Astrocyte (in vitro differentiated cells and primary cell): ENCODE measurements at regions not wholly inside any gene's neighbourhood (a gene's known extent, or its start where the extent isn't known, plus 50 kb on each side); places are given as distances from the start of the nearest gene placed in this dataset.
"Not testable (repeated sequence)": the region's sequence is repeated elsewhere in the genome, so short reads cannot be mapped to it uniquely, and the experiment has no call there.

ENCODE experiments used
- DNase-seq: peaks from one replicate; pipeline ENCODE4 v3.0.0-alpha.2; 2010; ENCODE audit warnings: low read depth
- FAIRE-seq: peaks from 2 replicates; lab custom pipeline; 2011; peaks lifted over from hg19 to GRCh38; lab: Jason Lieb, UNC
- H2AFZ ChIP-seq: 2 replicates; pipeline ENCODE4 v1.6.0; 2012; ENCODE audit warnings: low read depth, low read length, inconsistent platforms
- H3K27ac ChIP-seq: 2 replicates; pipeline ENCODE4 v1.5.1; 2011; ENCODE audit warnings: low read depth, low read length, inconsistent platforms
- H3K27me3 ChIP-seq: 2 replicates; pipeline ENCODE4 v1.6.0; 2011; ENCODE audit warnings: low read length, inconsistent platforms; ENCODE audit not compliant: insufficient read depth
- H3K36me3 ChIP-seq: 2 replicates; pipeline ENCODE4 v1.5.1; 2011; ENCODE audit warnings: low read length, inconsistent platforms; ENCODE audit not compliant: insufficient read depth
- H3K4me1 ChIP-seq: 2 replicates; pipeline ENCODE4 v1.5.1; 2011; ENCODE audit warnings: low read length, inconsistent platforms; ENCODE audit not compliant: insufficient read depth
- H3K4me2 ChIP-seq: 2 replicates; pipeline ENCODE4 v1.6.0; 2012; ENCODE audit warnings: low read length, inconsistent platforms
- H3K4me3 ChIP-seq: 2 replicates; pipeline ENCODE4 v1.5.1; 2011; ENCODE audit warnings: low read depth, mild to moderate bottlenecking, low read length, inconsistent platforms; ENCODE audit not compliant: insufficient read depth
- H3K79me2 ChIP-seq: 2 replicates; pipeline ENCODE4 v1.6.0; 2012; ENCODE audit warnings: mild to moderate bottlenecking, low read length, inconsistent platforms; ENCODE audit not compliant: insufficient read depth
- H3K9ac ChIP-seq: 2 replicates; pipeline ENCODE4 v1.6.0; 2012; ENCODE audit warnings: mild to moderate bottlenecking, low read length, inconsistent platforms
- H3K9me3 ChIP-seq: 2 replicates; pipeline ENCODE4 v1.5.1; 2012; ENCODE audit warnings: low read depth, mild to moderate bottlenecking, low read length, inconsistent platforms; ENCODE audit not compliant: insufficient read depth
- H4K20me1 ChIP-seq: 2 replicates; pipeline ENCODE4 v1.6.0; 2012; ENCODE audit warnings: low read length, inconsistent platforms; ENCODE audit not compliant: insufficient read depth
- H3K27ac Mint-ChIP-seq: one replicate; pipeline ENCODE4 v1.8.0; 2021; ENCODE audit warnings: mild to moderate bottlenecking, mixed read lengths; ENCODE audit not compliant: unreplicated experiment
- H3K27me3 Mint-ChIP-seq: one replicate; pipeline ENCODE4 v1.8.0; 2021; ENCODE audit warnings: low read depth, mixed read lengths; ENCODE audit not compliant: unreplicated experiment
- H3K36me3 Mint-ChIP-seq: one replicate; pipeline ENCODE4 v1.8.0; 2021; ENCODE audit warnings: low read depth, mixed read lengths; ENCODE audit not compliant: unreplicated experiment
- H3K4me1 Mint-ChIP-seq: one replicate; pipeline ENCODE4 v1.8.0; 2021; ENCODE audit warnings: low read depth, mixed read lengths; ENCODE audit not compliant: unreplicated experiment
- H3K4me3 Mint-ChIP-seq: one replicate; pipeline ENCODE4 v1.8.0; 2021; ENCODE audit warnings: mild to moderate bottlenecking, moderate library complexity, mixed read lengths; ENCODE audit not compliant: unreplicated experiment
- H3K9me3 Mint-ChIP-seq: one replicate; pipeline ENCODE4 v1.8.0; 2021; ENCODE audit warnings: mild to moderate bottlenecking, mixed read lengths; ENCODE audit not compliant: unreplicated experiment
- CTCF ChIP-seq: IDR thresholded peaks from 2 replicates; pipeline ENCODE4 v1.5.1; 2011; ENCODE audit warnings: low read depth, mild to moderate bottlenecking, inconsistent platforms, low read length, moderate library complexity; ENCODE audit not compliant: insufficient read depth
- EZH2 ChIP-seq: IDR thresholded peaks from 2 replicates; pipeline ENCODE4 v1.6.1; 2012; ENCODE audit warnings: mild to moderate bottlenecking, low read length, inconsistent platforms; ENCODE audit not compliant: insufficient read depth

GRCh38 chr2:238527565-238527964, 100.8 kb downstream of the ASB1 start:
- Histone ChIP-seq H3K36me3 (no peaks in the 10 kb centered on the region), H3K9ac (no peak overlapping the region), H3K27ac (no peak overlapping the region), H3K4me2 (no peak overlapping the region), H3K4me1 (no peaks in the 10 kb centered on the region), H4K20me1 (no peaks in the 10 kb centered on the region), H2AFZ (no peak overlapping the region), H3K4me3 (no peak overlapping the region), H3K9me3 (peaks cover under 1% of the 10 kb centered on the region), H3K27me3 (peaks cover 4% of the 10 kb centered on the region), H3K79me2 (no peaks in the 10 kb centered on the region)
- FAIRE-seq, result peak; percentile 54
- no peak for TF ChIP-seq CTCF
- TF ChIP-seq EZH2, result no peak
- Mint-ChIP-seq H3K36me3 (peaks cover 1% of the 10 kb centered on the region), H3K9me3 (peaks cover 18% of the 10 kb centered on the region), H3K4me1 (no peaks in the 10 kb centered on the region), H3K4me3 (no peak overlapping the region), H3K27ac (no peak overlapping the region), H3K27me3 (peaks cover 7% of the 10 kb centered on the region)
- peak; percentile 82 for DNase-seq

- TF ChIP-seq CTCF (no peak), EZH2 (no peak)
- Histone ChIP-seq H2AFZ (no peak overlapping the region), H3K27ac (no peak overlapping the region), H3K4me2 (peak overlapping the region; percentile 20), H3K9me3 (peaks cover 5% of the 10 kb centered on the region), H3K9ac (no peak overlapping the region), H4K20me1 (no peaks in the 10 kb centered on the region), H3K36me3 (no peaks in the 10 kb centered on the region), H3K4me1 (no peaks in the 10 kb centered on the region), H3K79me2 (no peaks in the 10 kb centered on the region), H3K27me3 (peaks cover 3% of the 10 kb centered on the region), H3K4me3 (no peak overlapping the region)
- Mint-ChIP-seq H3K27me3 (peaks cover 5% of the 10 kb centered on the region), H3K27ac (no peak overlapping the region), H3K4me3 (no peak overlapping the region), H3K4me1 (no peaks in the 10 kb centered on the region), H3K36me3 (peaks cover 1% of the 10 kb centered on the region), H3K9me3 (peaks cover 18% of the 10 kb centered on the region)
- FAIRE-seq (no peak), DNase-seq (peak; percentile 63)
Measured at GRCh38 chr2:238528953-238529781, 102.4 kb downstream of the ASB1 start.

GRCh38 chr2:238531017-238531645, 104.4 kb downstream of the ASB1 start:
- not testable (repeated sequence) for DNase-seq, H3K36me3 Mint-ChIP-seq, H3K27ac ChIP-seq, H3K79me2 ChIP-seq, H3K9me3 ChIP-seq, FAIRE-seq, H3K4me1 Mint-ChIP-seq, H3K9ac ChIP-seq, H3K4me3 ChIP-seq, H3K4me2 ChIP-seq, H3K36me3 ChIP-seq, H3K4me1 ChIP-seq, H3K27me3 ChIP-seq, H3K4me3 Mint-ChIP-seq, H4K20me1 ChIP-seq, H2AFZ ChIP-seq, H3K27ac Mint-ChIP-seq
- H3K27me3 Mint-ChIP-seq, result peaks cover 13% of the 10 kb centered on the region
- H3K9me3 Mint-ChIP-seq, result peaks cover 23% of the 10 kb centered on the region

- not testable (repeated sequence) for H4K20me1 ChIP-seq, H3K9me3 ChIP-seq, H3K4me2 ChIP-seq, H2AFZ ChIP-seq, H3K36me3 ChIP-seq, FAIRE-seq, DNase-seq, H3K27ac ChIP-seq, H3K36me3 Mint-ChIP-seq, H3K4me1 Mint-ChIP-seq, H3K9ac ChIP-seq, H3K79me2 ChIP-seq, H3K4me3 ChIP-seq, H3K4me3 Mint-ChIP-seq, H3K27me3 ChIP-seq, H3K27ac Mint-ChIP-seq, H3K4me1 ChIP-seq
- H3K9me3 Mint-ChIP-seq, result peaks cover 58% of the 10 kb centered on the region
- peaks cover 79% of the 10 kb centered on the region for H3K27me3 Mint-ChIP-seq
Measured at GRCh38 chr2:238543732-238544131, 117.0 kb downstream of the ASB1 start.
